T-helper 2 cell (primary cell): ENCODE measurements at regions not wholly inside any gene's neighbourhood (a gene's known extent, or its start where the extent isn't known, plus 50 kb on each side); places are given as distances from the start of the nearest gene placed in this dataset.

Source experiments
- DNase-seq, 5 experiments: peaks; one replicate each; pipeline versions ENCODE4 v3.0.0 to v3.0.0-alpha.2; 2012 to 2022

- no peak for DNase-seq
Observed at GRCh38 chr11:130645164-130645842, 196.9 kb downstream of the ADAMTS15 start.

- no peak for DNase-seq
Observed at GRCh38 chr11:130645843-130646197, 197.4 kb downstream of the ADAMTS15 start.

GRCh38 chr11:130646881-130647280, 198.4 kb downstream of the ADAMTS15 start:
- DNase-seq, result no peak

GRCh38 chr11:130647371-130647770, 198.9 kb downstream of the ADAMTS15 start:
- DNase-seq, result no peak

GRCh38 chr11:130649801-130650200, 201.4 kb downstream of the ADAMTS15 start:
- no peak for DNase-seq

GRCh38 chr11:130650456-130651030, 202.1 kb downstream of the ADAMTS15 start:
- DNase-seq, result no peak

- DNase-seq, result no peak
Observed at GRCh38 chr11:130651066-130651855, 202.8 kb downstream of the ADAMTS15 start.

- DNase-seq, result no peak
Observed at GRCh38 chr11:130652671-130653335, 204.4 kb downstream of the ADAMTS15 start.

- no peak for DNase-seq
Observed at GRCh38 chr11:130653838-130654636, 205.6 kb downstream of the ADAMTS15 start.

- DNase-seq, result no peak
Observed at GRCh38 chr11:130655300-130655699, 206.9 kb downstream of the ADAMTS15 start.

- DNase-seq, result no peak
Observed at GRCh38 chr11:130666781-130667251, 218.4 kb downstream of the ADAMTS15 start.

- no peak for DNase-seq
Observed at GRCh38 chr11:130668751-130669150, 220.3 kb downstream of the ADAMTS15 start.

- no peak for DNase-seq
Observed at GRCh38 chr11:130670200-130670599, 221.8 kb downstream of the ADAMTS15 start.

GRCh38 chr11:130671801-130672700, 223.6 kb downstream of the ADAMTS15 start:
- DNase-seq, result no peak

- DNase-seq, result no peak
Observed at GRCh38 chr11:130672911-130673310, 224.5 kb downstream of the ADAMTS15 start.

- no peak for DNase-seq
Observed at GRCh38 chr11:130673698-130674097, 225.3 kb downstream of the ADAMTS15 start.

- DNase-seq, result no peak
Observed at GRCh38 chr11:130674686-130675308, 226.4 kb downstream of the ADAMTS15 start.

GRCh38 chr11:130675371-130675821, 227.0 kb downstream of the ADAMTS15 start:
- no peak for DNase-seq

GRCh38 chr11:130675917-130676316, 227.5 kb downstream of the ADAMTS15 start:
- DNase-seq, result no peak

- DNase-seq, result no peak
Observed at GRCh38 chr11:130677486-130678153, 229.2 kb downstream of the ADAMTS15 start.
